ENCODE measurements at regions not wholly inside any gene's neighbourhood (a gene's known extent, or its start where the extent isn't known, plus 50 kb on each side); places are given as distances from the start of the nearest gene placed in this dataset.

DNA sequence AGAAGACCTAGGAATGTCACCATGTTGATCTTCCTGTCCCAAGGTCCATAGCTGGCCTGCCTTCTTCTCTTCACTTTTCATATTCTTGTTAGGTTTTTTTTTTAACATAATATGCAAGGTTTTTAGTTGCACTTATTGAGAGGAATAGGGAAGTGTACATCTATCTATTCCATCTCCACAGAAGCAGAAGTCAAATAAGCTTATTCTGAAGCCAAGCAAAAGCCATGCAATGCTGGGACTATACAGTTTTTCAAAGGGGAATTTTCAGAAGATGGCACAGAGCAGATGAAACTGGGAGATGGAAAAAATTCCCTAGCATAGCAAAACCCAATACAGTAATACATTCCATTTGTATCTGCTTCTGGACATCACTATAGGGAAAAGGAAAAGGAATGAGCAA, 447.6 kb downstream of the GADD45G start:
- no peak for DNase-seq
- TF ChIP-seq GATA1 (IDR thresholded peaks at IDR 0.05; ENCODE audit: low read depth, low read length) (no peak), POLR2A (IDR thresholded peaks at IDR 0.05; ENCODE audit: low read length) (no peak)

DNA sequence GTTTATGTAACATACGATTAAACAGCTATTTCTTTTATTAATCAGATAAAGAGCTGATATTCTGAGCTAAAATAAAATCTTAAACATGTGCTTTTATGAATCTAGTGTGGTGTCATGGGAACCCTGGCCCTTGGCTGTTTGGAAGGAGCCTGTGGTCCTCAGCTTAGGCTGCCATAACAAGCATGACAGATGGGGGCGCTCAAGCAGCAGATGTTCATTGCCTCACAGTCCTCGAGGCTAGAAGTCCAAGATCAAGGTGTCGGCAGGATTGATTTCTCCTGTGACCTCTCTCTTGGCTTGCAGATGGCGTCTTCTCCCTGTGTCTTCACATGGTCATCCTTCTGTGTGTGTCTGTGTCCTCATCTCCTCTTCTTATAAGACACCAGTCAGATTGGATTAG, 448.2 kb downstream of the GADD45G start:
- DNase-seq = peak; percentile 4 to 26
- TF ChIP-seq POLR2A (IDR thresholded peaks at IDR 0.05; ENCODE audit: low read length) (no peak), GATA1 (IDR thresholded peaks at IDR 0.05; ENCODE audit: low read depth, low read length) (no peak)

DNA sequence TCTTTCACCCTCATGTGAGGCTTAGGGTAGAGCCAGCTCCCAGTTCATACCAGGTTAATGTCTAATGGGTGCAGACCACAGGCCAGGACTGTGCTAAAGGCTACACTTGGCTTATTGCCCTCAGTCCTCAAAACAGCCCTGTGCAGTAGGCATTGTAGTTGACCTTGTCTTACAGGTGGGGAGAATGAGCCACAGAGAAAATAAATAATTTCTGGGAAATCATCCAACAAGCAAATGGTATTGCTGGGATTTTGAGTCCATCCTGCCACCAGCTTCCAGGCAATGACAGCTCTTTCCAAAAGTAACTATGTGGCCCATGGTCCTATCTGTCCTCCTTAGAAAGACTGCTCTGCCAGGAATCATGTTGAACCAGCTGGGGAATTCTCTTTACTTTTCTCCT, 450.0 kb downstream of the GADD45G start:
- TF ChIP-seq POLR2A (IDR thresholded peaks at IDR 0.05; ENCODE audit: low read length) (no peak), GATA1 (IDR thresholded peaks at IDR 0.05; ENCODE audit: low read depth, low read length) (no peak)
- DNase-seq = no peak

DNA sequence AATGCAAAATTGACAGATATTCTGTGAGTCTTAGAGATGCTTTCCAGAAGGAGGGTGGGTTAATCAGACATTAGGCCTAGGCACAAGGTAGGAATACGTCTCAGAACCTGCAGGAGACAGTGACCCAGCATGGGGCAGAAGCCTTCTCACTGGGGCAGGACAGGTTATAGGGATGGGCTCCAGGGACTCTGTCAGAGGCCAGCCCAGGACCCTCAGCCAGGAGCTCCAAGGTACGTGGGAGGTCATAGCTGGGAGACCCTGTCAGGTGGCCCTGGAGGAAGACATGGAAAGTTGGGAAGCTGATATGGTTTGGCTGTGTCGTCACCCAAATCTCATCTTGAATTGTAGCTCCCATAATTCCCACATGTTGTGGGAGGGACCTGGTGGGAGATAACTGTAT, 450.4 kb downstream of the GADD45G start:
- no peak for DNase-seq
- TF ChIP-seq GATA1 (IDR thresholded peaks at IDR 0.05; ENCODE audit: low read depth, low read length) = no peak

DNA sequence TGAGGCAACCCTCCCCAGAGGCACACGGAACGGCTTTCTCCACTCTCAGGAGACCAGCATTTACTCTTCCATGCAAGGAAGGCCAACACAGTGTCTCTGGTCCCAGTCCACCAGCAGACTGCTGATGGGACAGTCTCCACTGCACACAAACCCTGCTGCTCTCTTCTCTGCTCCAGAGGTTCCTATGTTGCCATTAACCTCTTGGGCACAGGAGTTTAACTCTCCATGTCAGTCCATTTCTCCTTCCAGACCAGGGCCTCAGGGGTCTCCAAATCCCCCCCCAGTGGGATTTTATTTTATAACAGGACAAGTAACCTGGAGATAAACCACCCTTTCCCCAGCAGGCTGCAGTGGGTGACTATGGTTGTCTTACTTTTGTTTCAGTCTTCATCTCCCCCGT, 452.5 kb downstream of the GADD45G start:
- TF ChIP-seq GATA1 (IDR thresholded peaks at IDR 0.05; ENCODE audit: low read depth, low read length) = no peak
- no peak for TF ChIP-seq POLR2A (IDR thresholded peaks at IDR 0.05; ENCODE audit: low read length)
- DNase-seq = no peak

DNA sequence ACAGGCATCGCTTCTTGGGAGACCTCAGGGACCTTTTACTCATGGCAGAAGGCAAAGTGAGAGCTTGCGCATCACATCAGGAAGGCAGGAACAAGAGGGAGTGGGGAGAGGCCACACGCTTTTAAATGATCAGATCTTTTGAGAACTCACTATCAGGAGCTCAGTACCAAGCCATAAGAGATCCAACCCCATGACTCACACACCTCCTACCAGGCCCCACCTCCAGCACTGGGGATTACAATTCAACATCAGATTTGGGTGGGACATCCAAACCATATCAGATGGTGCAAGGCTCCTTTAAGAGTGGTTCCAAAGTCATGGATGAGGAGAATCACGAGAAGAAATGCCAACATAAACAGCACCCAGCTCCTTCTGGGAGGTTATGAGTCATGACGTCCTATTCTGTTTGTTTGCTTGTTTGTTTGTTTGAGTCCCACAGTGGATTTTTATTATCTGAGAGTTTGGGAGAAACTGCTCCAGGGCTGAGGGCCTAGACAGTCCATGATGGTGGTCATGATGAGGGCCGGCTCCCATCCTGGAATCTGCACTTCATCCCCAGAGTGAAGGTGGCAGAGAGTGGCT, 453.5 kb downstream of the GADD45G start:
- TF ChIP-seq GATA1 (IDR thresholded peaks at IDR 0.05; ENCODE audit: low read depth, low read length) = no peak
- no peak for TF ChIP-seq POLR2A (IDR thresholded peaks at IDR 0.05; ENCODE audit: low read length)
- DNase-seq = no peak

DNA sequence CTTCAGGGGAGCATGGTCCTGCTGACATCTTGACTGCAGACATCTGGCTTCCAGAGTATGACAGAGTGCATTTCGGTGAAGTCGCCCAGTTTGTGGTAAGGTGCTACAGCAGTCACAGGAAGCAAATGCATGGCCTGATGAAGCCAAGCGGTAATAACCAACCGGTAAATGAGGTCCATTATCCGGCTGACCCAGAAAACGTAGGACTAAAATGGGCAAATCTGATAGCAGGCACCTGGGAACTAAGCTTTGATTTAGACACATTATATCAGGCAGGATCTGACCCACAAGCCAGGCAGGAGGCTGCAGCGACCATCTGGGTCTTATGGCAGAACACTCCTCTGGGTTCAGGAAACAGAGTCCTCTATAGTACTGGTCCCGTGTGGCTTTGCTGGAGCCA, 454.6 kb downstream of the GADD45G start:
- no peak for DNase-seq
- TF ChIP-seq POLR2A (IDR thresholded peaks at IDR 0.05; ENCODE audit: low read length) (no peak), GATA1 (IDR thresholded peaks at IDR 0.05; ENCODE audit: low read depth, low read length) (no peak)

DNA sequence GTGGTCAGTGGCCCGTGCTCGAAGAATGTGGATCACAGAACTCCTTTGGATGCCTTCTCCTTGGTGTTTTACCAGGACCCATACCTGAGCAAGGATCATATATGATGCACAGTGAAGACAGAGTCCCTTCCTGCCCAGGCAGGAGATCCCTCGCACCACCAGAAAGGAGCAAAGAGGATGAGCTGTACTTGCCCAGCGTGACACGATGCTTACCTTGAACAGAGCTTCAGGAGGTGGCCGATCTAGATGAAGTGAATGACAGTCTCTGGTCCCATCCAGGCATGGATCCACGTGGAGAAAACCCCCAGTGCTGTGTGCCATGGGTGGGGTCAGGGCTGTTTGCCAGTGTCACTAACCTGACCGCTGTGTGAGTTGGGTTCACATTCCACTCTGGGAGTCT, 455.4 kb downstream of the GADD45G start:
- TF ChIP-seq POLR2A (IDR thresholded peaks at IDR 0.05; ENCODE audit: low read length) (no peak), GATA1 (IDR thresholded peaks at IDR 0.05; ENCODE audit: low read depth, low read length) (no peak)
- DNase-seq = no peak

DNA sequence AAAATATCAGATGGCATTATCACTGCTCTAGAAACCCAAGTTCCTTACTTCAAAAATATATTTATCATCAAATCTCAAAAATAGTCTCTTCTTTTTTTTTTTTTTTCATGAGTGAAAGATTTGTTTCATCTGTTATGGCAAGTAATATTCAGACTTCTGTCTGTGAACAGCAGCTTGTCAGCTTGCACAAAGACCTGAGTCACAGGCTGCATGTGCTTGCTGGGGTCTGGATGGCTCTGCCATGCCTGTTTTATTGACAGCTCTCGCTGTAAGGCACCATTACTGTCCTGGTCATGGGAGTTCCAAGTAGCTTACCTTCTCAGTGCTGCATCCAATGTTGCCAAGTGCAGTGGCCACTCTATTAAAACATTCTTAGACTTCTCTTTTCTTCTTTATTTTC, 456.4 kb downstream of the GADD45G start:
- TF ChIP-seq GATA1 (IDR thresholded peaks at IDR 0.05; ENCODE audit: low read depth, low read length) = no peak
- no peak for TF ChIP-seq POLR2A (IDR thresholded peaks at IDR 0.05; ENCODE audit: low read length)
- no peak for DNase-seq

DNA sequence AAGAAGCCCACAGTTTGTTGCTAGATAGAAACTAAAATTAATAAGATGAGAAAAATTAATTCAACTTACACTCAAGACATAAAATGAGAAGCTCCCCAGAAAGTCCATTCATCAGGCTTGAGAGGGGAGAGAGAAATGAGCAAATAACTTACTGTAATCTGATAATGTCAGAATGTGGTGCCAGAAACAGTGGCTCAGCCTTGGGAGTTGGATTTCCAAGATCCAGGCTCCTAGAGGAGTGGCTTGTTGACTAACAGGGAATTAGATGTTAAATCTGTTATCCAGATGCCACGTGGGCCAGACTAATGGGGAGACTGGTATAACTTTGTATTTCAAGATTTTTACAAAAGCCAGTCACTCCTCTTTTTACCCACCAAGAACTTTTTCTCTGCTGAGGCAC, 458.2 kb downstream of the GADD45G start:
- TF ChIP-seq POLR2A (IDR thresholded peaks at IDR 0.05; ENCODE audit: low read length) = no peak
- no peak for TF ChIP-seq GATA1 (IDR thresholded peaks at IDR 0.05; ENCODE audit: low read depth, low read length)
- no peak for DNase-seq

DNA sequence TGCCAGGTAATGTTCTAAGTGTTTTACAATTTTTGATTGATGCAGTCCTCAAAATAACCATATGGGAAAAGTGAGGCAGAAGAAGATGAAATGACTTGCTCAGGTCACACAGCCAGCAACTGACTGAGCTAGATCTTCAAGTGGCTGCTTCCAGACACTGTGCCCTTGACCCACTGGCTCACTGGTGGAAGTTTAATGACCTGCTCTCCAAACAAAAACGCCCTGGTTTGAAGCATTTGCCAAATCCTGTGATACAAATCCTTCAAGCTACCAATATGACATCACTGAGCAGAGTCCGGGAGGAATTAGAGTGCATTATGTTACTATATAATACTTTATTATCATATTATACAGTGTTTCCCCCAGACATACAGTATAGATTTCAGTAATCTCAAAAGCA, 459.4 kb downstream of the GADD45G start:
- DNase-seq = no peak
- TF ChIP-seq POLR2A (IDR thresholded peaks at IDR 0.05; ENCODE audit: low read length) (no peak), GATA1 (IDR thresholded peaks at IDR 0.05; ENCODE audit: low read depth, low read length) (no peak)

DNA sequence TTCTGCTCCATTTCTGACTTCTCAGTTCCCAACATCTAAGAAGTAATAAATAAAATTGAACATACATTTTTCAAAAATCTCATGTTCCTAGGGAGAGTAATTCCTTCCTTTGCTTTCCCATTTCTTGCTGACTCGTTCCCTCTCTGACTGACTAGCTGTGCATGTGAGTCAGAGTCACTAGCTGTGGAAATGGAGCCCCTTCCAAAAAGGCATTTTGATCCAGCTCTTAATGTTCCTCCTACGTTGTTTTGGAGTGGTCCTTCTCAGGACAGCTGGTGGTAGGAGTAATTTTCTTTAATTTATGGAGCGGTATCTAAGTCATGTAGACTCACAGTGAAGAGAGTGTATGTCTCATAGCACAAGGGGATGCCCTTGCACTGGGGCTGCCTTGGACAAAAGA, 460.2 kb downstream of the GADD45G start:
- no peak for TF ChIP-seq GATA1 (IDR thresholded peaks at IDR 0.05; ENCODE audit: low read depth, low read length)
- TF ChIP-seq POLR2A (IDR thresholded peaks at IDR 0.05; ENCODE audit: low read length) = no peak
- DNase-seq = no peak

DNA sequence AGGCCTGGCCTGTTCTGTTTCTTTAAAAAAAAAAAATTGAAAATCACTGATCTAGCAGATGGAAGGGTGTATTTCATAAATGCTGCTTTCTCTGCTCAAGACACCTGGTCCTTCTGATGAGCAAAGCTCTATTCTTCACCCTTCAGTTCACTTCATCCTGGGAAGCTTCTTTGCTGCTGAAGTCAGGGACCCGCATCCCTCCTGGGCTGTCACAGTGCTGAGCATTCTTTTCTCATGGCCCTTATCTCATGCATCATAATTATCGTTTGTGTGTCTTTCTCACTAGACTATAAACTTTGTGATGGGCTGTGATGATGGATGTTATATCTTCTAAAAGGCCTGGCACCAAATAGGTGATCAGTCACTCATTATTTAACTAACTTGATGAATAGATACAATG, 461.0 kb downstream of the GADD45G start:
- TF ChIP-seq POLR2A (IDR thresholded peaks at IDR 0.05; ENCODE audit: low read length) = no peak
- TF ChIP-seq GATA1 (IDR thresholded peaks at IDR 0.05; ENCODE audit: low read depth, low read length) = no peak
- DNase-seq = no peak

DNA sequence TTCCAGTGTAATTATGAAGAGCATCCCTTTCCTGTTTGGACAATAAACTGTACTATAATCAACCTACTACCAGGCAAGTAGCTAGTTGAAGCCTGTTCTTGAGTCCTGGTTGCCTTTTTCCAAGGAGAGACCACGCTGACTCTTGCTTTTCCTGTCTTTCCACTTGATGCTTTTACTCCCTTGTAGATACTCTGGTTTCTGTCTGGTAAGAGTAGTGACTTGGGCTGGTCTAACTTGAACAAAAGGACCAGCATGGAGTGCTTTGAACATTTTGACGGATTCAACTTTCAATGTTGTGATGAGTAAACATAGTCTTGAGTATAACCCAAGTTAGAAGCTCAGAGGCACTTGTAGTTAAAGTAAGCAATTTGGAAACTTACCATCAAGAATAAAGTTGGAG, 464.3 kb downstream of the GADD45G start:
- no peak for DNase-seq
- TF ChIP-seq POLR2A (IDR thresholded peaks at IDR 0.05; ENCODE audit: low read length) (no peak), GATA1 (IDR thresholded peaks at IDR 0.05; ENCODE audit: low read depth, low read length) (no peak)

DNA sequence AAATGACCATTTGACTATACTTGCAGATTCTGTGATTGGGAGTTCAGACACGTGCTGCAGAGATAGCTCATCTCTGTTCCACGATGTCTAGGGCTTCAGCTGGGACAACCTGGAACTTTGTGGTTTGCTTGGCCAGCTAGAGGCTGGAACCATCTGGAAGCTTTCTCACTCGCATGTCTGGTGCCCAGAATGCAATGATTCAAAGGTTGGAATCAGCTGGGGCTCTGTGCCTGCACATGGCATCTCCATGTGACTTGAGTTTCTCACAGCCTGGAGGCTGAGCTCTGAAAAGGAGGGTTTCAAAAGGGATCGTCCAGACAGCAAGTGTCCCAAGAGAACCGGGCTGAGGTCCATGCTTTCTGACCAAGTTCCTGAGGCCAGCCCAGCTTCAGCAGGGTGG, 465.2 kb downstream of the GADD45G start:
- TF ChIP-seq GATA1 (IDR thresholded peaks at IDR 0.05; ENCODE audit: low read depth, low read length) = no peak
- no peak for TF ChIP-seq POLR2A (IDR thresholded peaks at IDR 0.05; ENCODE audit: low read length)

DNA sequence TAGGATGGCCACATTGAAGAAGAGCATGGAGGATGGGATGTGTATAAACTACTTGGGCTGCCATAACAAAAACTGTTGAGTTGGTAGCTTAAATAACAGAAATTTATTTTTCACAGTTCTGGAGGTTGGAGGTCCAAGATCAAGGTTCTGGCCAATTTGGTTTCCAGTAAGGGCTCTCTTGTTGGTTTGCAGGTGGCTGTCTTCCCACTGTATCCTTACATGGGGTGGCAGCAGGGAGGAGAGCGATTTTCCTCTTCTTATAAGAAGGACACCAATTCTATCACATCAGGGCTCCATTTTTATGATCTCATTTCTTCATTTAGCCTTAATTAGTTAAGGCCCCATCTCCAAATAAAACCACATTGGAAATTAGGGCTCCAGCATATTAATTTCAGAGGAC, 465.7 kb downstream of the GADD45G start:
- TF ChIP-seq POLR2A (IDR thresholded peaks at IDR 0.05; ENCODE audit: low read length) = no peak
- TF ChIP-seq GATA1 (IDR thresholded peaks at IDR 0.05; ENCODE audit: low read depth, low read length) = no peak
- no peak for DNase-seq

More for the DNA sequence above, 465.2 kb downstream of the GADD45G start:
- no peak for DNase-seq
